ENCODE measurements at regions not wholly inside any gene's neighbourhood (a gene's known extent, or its start where the extent isn't known, plus 50 kb on each side); places are given as distances from the start of the nearest gene placed in this dataset.

DNA sequence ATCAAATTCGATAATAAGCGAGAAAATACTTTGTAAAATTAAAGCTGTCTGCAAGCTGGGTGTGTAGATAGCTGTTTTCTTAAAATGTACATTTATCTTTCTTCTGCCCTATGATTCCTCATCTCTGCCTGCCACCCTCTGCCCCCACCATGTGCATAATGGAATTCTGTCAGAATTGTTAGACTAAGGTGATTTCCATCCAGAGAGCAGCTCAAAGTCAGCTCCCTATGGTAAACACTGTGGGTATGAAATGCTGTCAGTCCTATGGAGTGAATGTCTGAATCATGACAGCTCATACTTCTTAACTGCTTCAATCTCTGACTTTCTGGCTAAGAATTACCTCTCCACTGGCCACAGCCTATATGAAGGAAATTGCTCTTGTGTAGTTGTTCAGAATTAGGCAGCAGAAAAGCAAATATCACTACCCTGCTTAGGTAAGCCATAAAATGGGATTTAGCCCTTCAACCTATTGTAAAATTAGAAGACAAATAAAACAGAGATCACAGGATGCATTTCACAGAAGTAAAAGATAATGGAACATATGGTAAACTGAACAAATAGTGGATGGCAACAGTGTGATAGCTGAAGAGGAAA, 137.7 kb downstream of the CD8B2 start:
- H3K4me3 ChIP-seq (ENCODE audit: insufficient read depth, low read length, poor library complexity, severe bottlenecking), result no peak overlapping the region
- no peak for TF ChIP-seq EZH2phosphoT487 (conservative IDR thresholded peaks at IDR 0.05; ENCODE audit: low read length)
- TF ChIP-seq, protein P1, sequence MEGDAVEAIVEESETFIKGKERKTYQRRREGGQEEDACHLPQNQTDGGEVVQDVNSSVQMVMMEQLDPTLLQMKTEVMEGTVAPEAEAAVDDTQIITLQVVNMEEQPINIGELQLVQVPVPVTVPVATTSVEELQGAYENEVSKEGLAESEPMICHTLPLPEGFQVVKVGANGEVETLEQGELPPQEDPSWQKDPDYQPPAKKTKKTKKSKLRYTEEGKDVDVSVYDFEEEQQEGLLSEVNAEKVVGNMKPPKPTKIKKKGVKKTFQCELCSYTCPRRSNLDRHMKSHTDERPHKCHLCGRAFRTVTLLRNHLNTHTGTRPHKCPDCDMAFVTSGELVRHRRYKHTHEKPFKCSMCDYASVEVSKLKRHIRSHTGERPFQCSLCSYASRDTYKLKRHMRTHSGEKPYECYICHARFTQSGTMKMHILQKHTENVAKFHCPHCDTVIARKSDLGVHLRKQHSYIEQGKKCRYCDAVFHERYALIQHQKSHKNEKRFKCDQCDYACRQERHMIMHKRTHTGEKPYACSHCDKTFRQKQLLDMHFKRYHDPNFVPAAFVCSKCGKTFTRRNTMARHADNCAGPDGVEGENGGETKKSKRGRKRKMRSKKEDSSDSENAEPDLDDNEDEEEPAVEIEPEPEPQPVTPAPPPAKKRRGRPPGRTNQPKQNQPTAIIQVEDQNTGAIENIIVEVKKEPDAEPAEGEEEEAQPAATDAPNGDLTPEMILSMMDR (IDR thresholded peaks at IDR 0.05; ENCODE audit: insufficient read depth, low read length, poor library complexity, severe bottlenecking), result no peak
- H3K4me2 ChIP-seq (ENCODE audit: low read depth, low read length, poor library complexity, severe bottlenecking), result no peak overlapping the region

DNA sequence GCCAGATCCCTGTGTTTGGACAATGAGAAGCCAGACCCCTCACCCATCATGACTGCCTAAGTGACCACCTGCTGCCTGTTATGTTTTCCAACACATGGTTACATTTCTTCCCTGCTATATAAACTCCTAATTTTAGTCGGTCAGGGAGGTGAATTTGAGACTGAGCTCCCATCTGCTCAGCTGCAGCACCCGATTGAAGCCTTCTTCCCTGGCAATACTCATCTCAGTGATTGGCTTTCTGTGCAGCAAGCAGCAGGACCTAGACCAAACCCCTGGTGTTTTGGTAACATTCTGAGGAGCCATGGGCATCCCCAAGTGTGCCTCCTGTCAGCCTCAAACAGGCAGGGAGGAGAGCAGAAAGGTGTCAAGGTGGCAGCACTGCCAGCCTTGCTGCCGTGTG, 141.2 kb downstream of the CD8B2 start:
- no peak overlapping the region for H3K27ac ChIP-seq (ENCODE audit: low read depth, low read length)
- no peak overlapping the region for H3K4me2 ChIP-seq (ENCODE audit: low read depth, low read length, poor library complexity, severe bottlenecking)

More for the DNA sequence above, 137.7 kb downstream of the CD8B2 start:
- Histone ChIP-seq H3K9me2 (replicated peaks; ENCODE audit: insufficient read depth, low read length) (no peaks in the 10 kb centered on the region), H3K36me3 (ENCODE audit: low read length) (no peaks in the 10 kb centered on the region), H3K79me2 (ENCODE audit: insufficient read depth, low read length) (no peaks in the 10 kb centered on the region), H4K20me1 (ENCODE audit: low read depth, low read length) (no peaks in the 10 kb centered on the region), H3K9ac (ENCODE audit: low read length) (no peak overlapping the region), H2AFZ (ENCODE audit: low read depth, low read length, severe bottlenecking) (no peak overlapping the region), H3F3A (ENCODE audit: insufficient read depth) (no peaks in the 10 kb centered on the region), H3K27me3 (ENCODE audit: low read length) (no peaks in the 10 kb centered on the region), H3K9me3 (ENCODE audit: insufficient read depth, low read length) (peaks cover 11% of the 10 kb centered on the region; the same call in 1 of the 2 replicates), H3K27ac (ENCODE audit: low read depth, low read length) (no peak overlapping the region)

DNA sequence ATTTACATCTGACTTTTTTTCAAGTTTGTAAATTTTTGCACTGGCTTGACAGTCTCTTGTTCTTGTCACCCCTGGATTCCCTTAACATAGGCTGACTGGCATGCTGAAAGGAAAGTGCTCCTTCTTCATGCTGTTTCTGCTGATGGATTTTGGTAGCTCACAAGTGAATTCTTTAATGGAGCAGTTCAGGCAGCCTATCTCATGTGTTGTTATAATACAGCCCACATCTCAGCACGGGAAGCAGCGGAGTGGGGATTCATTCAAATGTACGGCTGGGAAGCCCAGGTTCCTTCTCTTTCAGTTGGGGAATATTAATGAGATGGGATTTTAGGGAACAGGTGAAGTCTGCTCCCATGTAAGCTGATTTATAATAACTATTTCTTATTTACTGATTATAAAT, 142.8 kb downstream of the CD8B2 start:
- Histone ChIP-seq H4K20me1 (ENCODE audit: low read depth, low read length) (no peaks in the 10 kb centered on the region), H3K9me2 (replicated peaks; ENCODE audit: insufficient read depth, low read length) (no peaks in the 10 kb centered on the region), H3K79me2 (ENCODE audit: insufficient read depth, low read length) (no peaks in the 10 kb centered on the region), H2AFZ (ENCODE audit: low read depth, low read length, severe bottlenecking) (no peak overlapping the region), H3K4me3 (ENCODE audit: insufficient read depth, low read length, poor library complexity, severe bottlenecking) (no peak overlapping the region), H3K27me3 (ENCODE audit: low read length) (no peaks in the 10 kb centered on the region), H3K9ac (ENCODE audit: low read length) (no peak overlapping the region), H3K27ac (ENCODE audit: low read depth, low read length) (no peak overlapping the region), H3K4me2 (ENCODE audit: low read depth, low read length, poor library complexity, severe bottlenecking) (no peak overlapping the region), H3K9me3 (ENCODE audit: insufficient read depth, low read length) (peaks cover 11% of the 10 kb centered on the region; the same call in 1 of the 2 replicates), H3F3A (ENCODE audit: insufficient read depth) (no peaks in the 10 kb centered on the region), H3K36me3 (ENCODE audit: low read length) (no peaks in the 10 kb centered on the region)
- TF ChIP-seq, protein P1 (IDR thresholded peaks at IDR 0.05; ENCODE audit: insufficient read depth, low read length, poor library complexity, severe bottlenecking), result no peak
- TF ChIP-seq EZH2phosphoT487 (conservative IDR thresholded peaks at IDR 0.05; ENCODE audit: low read length), result no peak

More for the DNA sequence above, 141.2 kb downstream of the CD8B2 start:
- Histone ChIP-seq H3K4me3 (ENCODE audit: insufficient read depth, low read length, poor library complexity, severe bottlenecking) (no peak overlapping the region), H2AFZ (ENCODE audit: low read depth, low read length, severe bottlenecking) (no peak overlapping the region), H3F3A (ENCODE audit: insufficient read depth) (no peaks in the 10 kb centered on the region), H3K36me3 (ENCODE audit: low read length) (no peaks in the 10 kb centered on the region), H3K27me3 (ENCODE audit: low read length) (no peaks in the 10 kb centered on the region), H4K20me1 (ENCODE audit: low read depth, low read length) (no peaks in the 10 kb centered on the region), H3K9me2 (replicated peaks; ENCODE audit: insufficient read depth, low read length) (no peaks in the 10 kb centered on the region), H3K9ac (ENCODE audit: low read length) (no peak overlapping the region), H3K79me2 (ENCODE audit: insufficient read depth, low read length) (no peaks in the 10 kb centered on the region), H3K9me3 (ENCODE audit: insufficient read depth, low read length) (peaks cover 11% of the 10 kb centered on the region; the same call in 1 of the 2 replicates)
- TF ChIP-seq, protein P1 (IDR thresholded peaks at IDR 0.05; ENCODE audit: insufficient read depth, low read length, poor library complexity, severe bottlenecking), result no peak
- no peak for TF ChIP-seq EZH2phosphoT487 (conservative IDR thresholded peaks at IDR 0.05; ENCODE audit: low read length)
